Vagina (tissue), 2 donors: ENCODE measurements at regions not wholly inside any gene's neighbourhood (a gene's known extent, or its start where the extent isn't known, plus 50 kb on each side); places are given as distances from the start of the nearest gene placed in this dataset.

Experiments used
- POLR2A ChIP-seq, 2 donors: fragments of 450-650 bp; IDR thresholded peaks; one replicate each; pipeline ENCODE4 v1.6.1; 2017; ENCODE audit warnings: antibody characterized with exemption in 2 of 2, mild to moderate bottlenecking in 2 of 2, moderate library complexity in 2 of 2
- POLR2AphosphoS5 ChIP-seq, 2 donors: sonication (generic); formaldehyde crosslinking; IDR thresholded peaks; one replicate each; pipeline ENCODE4 v1.9.0; 2017; ENCODE audit warnings: antibody characterized with exemption in 2 of 2, mild to moderate bottlenecking in 2 of 2, low read depth in 1 of 2; ENCODE audit not compliant: insufficient read depth in 1 of 2
- TF ChIP-seq, protein P1 (sequence below), 3 experiments: fragments of 450-650 bp in 2 of 3; fragments of 200-600 bp in 1 of 3; sonication (generic) in 1 of 3; IDR thresholded peaks; one replicate each; pipeline ENCODE4 v1.5.1; 2017 to 2019; ENCODE audit warnings: antibody characterized with exemption in 3 of 3, mild to moderate bottlenecking in 2 of 3, moderate library complexity in 2 of 3

- TF ChIP-seq, protein P1, sequence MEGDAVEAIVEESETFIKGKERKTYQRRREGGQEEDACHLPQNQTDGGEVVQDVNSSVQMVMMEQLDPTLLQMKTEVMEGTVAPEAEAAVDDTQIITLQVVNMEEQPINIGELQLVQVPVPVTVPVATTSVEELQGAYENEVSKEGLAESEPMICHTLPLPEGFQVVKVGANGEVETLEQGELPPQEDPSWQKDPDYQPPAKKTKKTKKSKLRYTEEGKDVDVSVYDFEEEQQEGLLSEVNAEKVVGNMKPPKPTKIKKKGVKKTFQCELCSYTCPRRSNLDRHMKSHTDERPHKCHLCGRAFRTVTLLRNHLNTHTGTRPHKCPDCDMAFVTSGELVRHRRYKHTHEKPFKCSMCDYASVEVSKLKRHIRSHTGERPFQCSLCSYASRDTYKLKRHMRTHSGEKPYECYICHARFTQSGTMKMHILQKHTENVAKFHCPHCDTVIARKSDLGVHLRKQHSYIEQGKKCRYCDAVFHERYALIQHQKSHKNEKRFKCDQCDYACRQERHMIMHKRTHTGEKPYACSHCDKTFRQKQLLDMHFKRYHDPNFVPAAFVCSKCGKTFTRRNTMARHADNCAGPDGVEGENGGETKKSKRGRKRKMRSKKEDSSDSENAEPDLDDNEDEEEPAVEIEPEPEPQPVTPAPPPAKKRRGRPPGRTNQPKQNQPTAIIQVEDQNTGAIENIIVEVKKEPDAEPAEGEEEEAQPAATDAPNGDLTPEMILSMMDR (IDR thresholded peaks at IDR 0.05): no peak
- TF ChIP-seq POLR2A (IDR thresholded peaks at IDR 0.05) (no peak), POLR2AphosphoS5 (IDR thresholded peaks at IDR 0.05; ENCODE audit: insufficient read depth in 1 of 2, low read depth in 1 of 2) (no peak)
These were observed 676.3 kb upstream of the GOT2 start for GRCh38 chr16:59410451-59410850.
